LNCaP clone FGC (cell line): ENCODE measurements at regions not wholly inside any gene's neighbourhood (a gene's known extent, or its start where the extent isn't known, plus 50 kb on each side); places are given as distances from the start of the nearest gene placed in this dataset.
A peak's percentile ranks its signal among the peaks of the same experiment; 100 is the strongest.
"Not testable (repeated sequence)": the region's sequence is repeated elsewhere in the genome, so short reads cannot be mapped to it uniquely, and the experiment has no call there.

ENCODE experiments used
- DNase-seq: peaks from one replicate; pipeline ENCODE4 v3.0.0-alpha.2; 2011; ENCODE audit warnings: low read depth
- H3K4me3 ChIP-seq: 2 replicates; pipeline ENCODE4 v1.5.1; 2011; ENCODE audit warnings: mild to moderate bottlenecking, low read depth, low read length, control low read depth
- TF ChIP-seq, protein P1 (sequence below): IDR thresholded peaks from 2 replicates; pipeline ENCODE4 v1.5.1; 2012; ENCODE audit warnings: mild to moderate bottlenecking; ENCODE audit not compliant: control insufficient read depth, insufficient read depth; ENCODE audit errors: extremely low read depth

DNA sequence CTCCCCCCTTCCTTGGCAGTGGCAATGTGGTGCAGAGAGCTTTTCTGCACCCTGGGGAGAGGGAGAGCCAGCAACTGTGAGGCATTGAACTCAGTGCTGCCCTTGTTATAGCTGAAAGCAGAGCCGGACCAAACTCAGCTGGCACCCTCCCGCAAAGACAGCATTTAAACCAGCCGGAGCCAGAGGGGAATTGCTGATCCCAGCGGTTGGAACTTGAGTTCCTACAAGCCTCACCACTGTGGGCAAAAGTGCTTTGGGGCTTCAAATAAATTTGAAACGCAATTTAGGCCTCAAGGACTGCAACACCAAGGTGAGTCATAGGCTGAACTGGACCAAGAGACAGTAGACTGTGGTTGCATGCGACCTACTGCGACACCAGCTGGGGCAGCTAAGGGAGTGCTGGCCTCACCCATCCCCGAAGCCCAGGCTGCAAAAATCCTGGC, 207.6 kb upstream of the CDKN2B start:
- H3K4me3 ChIP-seq = no peak overlapping the region
- no peak for DNase-seq
- TF ChIP-seq, protein P1, sequence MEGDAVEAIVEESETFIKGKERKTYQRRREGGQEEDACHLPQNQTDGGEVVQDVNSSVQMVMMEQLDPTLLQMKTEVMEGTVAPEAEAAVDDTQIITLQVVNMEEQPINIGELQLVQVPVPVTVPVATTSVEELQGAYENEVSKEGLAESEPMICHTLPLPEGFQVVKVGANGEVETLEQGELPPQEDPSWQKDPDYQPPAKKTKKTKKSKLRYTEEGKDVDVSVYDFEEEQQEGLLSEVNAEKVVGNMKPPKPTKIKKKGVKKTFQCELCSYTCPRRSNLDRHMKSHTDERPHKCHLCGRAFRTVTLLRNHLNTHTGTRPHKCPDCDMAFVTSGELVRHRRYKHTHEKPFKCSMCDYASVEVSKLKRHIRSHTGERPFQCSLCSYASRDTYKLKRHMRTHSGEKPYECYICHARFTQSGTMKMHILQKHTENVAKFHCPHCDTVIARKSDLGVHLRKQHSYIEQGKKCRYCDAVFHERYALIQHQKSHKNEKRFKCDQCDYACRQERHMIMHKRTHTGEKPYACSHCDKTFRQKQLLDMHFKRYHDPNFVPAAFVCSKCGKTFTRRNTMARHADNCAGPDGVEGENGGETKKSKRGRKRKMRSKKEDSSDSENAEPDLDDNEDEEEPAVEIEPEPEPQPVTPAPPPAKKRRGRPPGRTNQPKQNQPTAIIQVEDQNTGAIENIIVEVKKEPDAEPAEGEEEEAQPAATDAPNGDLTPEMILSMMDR = no peak

DNA sequence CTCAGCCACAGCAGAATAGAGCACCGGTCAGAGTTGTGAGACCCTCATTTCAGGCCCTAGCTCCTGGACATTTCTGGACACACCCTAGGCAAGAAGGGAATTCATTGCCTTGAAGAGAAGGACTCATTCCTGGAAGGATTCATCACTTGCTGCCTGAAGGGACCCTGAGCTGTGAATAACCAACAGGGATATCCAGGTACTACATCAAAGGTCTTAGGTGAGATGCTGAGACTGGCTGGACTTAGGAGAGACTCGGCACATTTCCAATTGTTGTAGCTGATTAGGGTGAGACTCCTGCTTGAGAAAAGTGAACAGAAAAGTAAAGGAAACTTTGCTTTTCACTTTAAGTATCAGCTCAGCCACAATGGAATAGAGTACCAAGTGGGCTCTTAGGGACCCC, 208.1 kb upstream of the CDKN2B start:
- H3K4me3 ChIP-seq = no peak overlapping the region
- no peak for DNase-seq
- TF ChIP-seq, protein P1 = no peak

DNA sequence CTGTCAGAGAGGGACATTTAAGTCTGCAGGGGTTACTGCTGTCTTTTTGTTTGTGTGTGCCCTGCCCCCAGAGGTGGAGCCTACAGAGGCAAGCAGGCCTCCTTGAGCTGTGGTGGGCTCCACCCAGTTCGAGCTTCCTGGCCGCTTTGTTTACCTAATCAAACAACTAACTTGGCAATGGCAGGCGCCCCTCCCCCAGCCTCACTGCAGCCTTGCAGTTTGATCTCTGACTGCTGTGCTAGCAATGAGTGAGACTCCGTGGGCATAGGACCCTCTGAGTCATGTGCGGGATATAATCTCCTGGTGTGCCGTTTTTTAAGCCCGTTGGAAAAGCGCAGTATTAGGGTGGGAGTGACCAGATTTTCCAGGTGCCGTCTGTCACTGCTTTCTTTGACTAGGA, 216.8 kb upstream of the CDKN2B start:
- not testable (repeated sequence) for H3K4me3 ChIP-seq, DNase-seq

DNA sequence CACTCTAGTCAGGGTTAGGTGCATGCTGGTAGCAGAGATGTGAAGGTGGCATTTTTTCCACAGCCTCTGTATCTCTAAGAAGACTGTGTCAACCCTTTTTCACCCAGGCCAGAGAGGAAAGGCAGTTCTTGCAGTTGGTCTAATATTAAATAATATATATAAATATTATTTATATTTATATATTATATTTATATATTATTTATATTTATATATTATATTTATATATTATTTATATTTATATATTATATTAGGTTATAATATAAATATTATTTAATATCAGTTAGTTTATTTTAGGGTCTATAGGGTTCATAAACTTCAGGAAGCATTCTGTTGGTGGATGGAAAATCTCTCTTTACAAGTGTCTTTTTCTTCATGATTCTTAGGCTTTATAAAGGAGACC, 218.6 kb upstream of the DMRTA1 start:
- H3K4me3 ChIP-seq = no peak overlapping the region
- no peak for DNase-seq
- TF ChIP-seq, protein P1 = no peak

DNA sequence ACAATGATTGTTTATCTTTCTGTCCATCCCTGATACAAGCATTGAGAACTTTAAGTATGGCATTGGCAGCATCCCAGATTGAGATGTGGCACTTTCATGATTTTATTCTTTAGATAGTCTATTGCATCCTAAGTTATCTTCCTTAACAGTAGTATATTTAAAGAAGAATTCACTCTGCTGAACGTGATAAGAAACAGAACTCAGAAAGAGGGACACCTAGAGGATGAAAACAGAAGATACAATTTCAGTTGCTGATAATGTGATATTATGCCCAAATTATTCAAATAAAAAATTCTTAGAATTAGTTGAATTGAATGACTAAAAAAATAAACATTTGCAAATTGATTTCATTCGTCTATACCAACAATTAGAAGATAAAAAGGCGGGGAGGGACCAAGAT, 218.1 kb upstream of the DMRTA1 start:
- no peak for DNase-seq
- TF ChIP-seq, protein P1 = peak; percentile 36; the same call in 1 of the 2 replicates
- H3K4me3 ChIP-seq = no peak overlapping the region

DNA sequence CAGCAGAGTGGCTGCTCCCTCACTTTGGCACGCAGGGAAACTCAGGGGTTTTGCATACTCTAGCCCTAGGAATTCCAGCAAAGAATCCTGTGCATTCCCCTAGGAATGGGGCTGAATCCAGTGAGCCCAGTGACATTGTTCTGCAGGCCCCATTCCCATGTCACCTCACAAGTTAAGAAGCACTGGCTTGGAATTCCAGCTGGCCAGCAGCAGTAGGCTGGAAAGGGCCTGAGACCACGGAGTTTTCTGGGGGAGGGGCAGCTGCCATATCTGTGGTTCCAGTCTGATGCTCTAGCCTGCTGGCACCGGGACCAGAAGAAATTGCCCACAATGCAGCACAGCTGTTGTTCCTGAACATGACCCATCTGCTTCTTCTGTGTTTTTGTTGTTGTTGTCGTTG, 217.6 kb upstream of the DMRTA1 start:
- TF ChIP-seq, protein P1 = no peak
- no peak overlapping the region for H3K4me3 ChIP-seq
- no peak for DNase-seq

DNA sequence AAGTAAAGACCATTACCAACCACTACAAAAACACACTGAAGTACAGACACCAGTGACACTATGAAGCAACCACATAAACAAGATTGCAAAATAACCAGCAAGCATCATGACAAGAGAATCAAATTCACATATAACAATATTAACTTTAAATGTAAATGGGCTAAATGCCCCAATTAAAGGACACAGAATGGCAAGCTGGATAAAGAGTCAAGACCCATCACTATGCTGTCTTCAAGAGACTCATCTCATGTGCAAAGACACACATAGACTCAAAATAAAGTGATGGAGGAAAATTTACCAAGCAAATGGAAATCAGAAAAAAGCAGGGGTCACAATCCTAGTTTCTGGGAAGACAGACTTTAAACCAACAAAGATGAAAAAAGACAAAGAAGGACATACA, 215.3 kb upstream of the DMRTA1 start:
- not testable (repeated sequence) for DNase-seq, H3K4me3 ChIP-seq

DNA sequence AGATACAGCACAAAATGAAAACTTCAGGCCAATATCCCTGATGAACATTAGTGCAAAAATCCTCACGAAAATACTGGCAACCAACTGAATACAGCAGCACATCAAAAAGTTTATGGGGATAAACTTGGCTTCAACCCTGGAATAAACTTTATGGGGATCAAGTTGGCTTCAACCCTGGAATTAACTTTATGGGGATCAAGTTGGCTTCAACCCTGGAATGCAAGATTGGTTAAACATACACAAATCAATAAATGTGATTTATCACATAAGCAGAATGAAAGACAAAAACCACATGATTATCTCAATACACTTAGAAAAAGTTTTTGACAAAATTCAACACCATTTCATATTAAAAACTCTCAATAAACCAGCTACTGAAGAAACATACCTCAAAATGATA, 213.7 kb upstream of the DMRTA1 start:
- TF ChIP-seq, protein P1 = no peak
- no peak overlapping the region for H3K4me3 ChIP-seq

More for the DNA sequence above, 213.7 kb upstream of the DMRTA1 start:
- no peak for DNase-seq
